GM13976 (cell line): ENCODE measurements at regions not wholly inside any gene's neighbourhood (a gene's known extent, or its start where the extent isn't known, plus 50 kb on each side); places are given as distances from the start of the nearest gene placed in this dataset.

Experiments used
- DNase-seq: peaks from one replicate; pipeline ENCODE4 v3.0.0; 2012; ENCODE audit warnings: low spot score
- CTCF ChIP-seq: IDR thresholded peaks from 2 replicates; pipeline ENCODE4 v1.5.1; 2012; ENCODE audit warnings: borderline replicate concordance, mild to moderate bottlenecking; ENCODE audit not compliant: insufficient read depth; ENCODE audit errors: extremely low read depth, missing control alignments, control extremely low read depth
- in situ Hi-C: fragments of 300-500 bp; cut with MboI; formaldehyde crosslinking; loops from one replicate; pipeline ENCODE4 v1.12.0; 2022; ENCODE audit warnings: low sequenced_read_pairs, mixed read lengths, inconsistent platforms; ENCODE audit not compliant: unreplicated experiment

DNA sequence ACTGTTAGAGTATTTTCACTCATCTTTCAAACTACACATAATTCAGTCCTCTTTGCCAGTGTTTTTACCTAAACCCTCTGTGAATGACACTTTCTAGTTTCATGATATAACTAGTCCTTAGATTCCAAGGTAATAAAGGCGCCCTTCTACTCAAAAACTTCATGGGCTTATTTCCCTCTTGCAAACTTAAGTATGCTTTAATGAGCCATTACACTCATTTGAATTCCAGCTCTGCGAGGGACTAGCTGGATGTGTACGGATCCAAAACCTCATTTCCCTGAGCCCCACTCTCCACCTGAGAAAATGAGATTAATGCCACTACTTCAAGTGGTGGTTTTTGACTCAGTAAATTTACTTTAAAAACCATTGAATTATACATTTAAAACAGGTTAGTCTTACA is 141.1 kb downstream of the NDUFA12 start:
- DNase-seq = no peak

DNA sequence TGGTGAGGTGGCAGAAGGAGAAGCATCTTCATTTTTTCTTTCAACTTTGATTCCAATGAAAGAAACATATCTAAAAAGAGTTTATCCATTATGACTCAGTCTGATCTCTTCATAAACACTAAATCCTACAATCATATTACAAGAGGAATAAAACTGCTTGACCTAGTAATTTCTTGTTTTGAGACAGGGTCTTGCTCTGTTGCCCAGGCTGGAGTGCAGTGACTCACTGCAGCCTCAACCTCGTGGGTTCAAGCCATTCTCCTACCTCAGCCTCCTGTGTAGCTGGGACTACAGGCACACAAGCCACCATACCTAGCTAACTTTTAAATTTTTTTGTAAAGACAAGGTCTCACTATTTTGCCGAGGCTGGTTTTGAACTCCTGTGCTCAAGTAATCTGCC is 147.2 kb downstream of the NDUFA12 start:
- TF ChIP-seq CTCF = no peak
- DNase-seq = no peak
- in situ Hi-C loops = no loop called here

More for the DNA sequence above, 141.1 kb downstream of the NDUFA12 start:
- in situ Hi-C loops = no loop called here
- TF ChIP-seq CTCF = no peak

GRCh38 chr12:94855853-94856252 is 147.6 kb downstream of the NDUFA12 start:
- in situ Hi-C loops = no loop called here
- no peak for TF ChIP-seq CTCF
- DNase-seq = no peak

- no peak for DNase-seq
- in situ Hi-C loops = no loop called here
- no peak for TF ChIP-seq CTCF
Observed at GRCh38 chr12:94851396-94852028, 152.0 kb downstream of the NDUFA12 start.

DNA sequence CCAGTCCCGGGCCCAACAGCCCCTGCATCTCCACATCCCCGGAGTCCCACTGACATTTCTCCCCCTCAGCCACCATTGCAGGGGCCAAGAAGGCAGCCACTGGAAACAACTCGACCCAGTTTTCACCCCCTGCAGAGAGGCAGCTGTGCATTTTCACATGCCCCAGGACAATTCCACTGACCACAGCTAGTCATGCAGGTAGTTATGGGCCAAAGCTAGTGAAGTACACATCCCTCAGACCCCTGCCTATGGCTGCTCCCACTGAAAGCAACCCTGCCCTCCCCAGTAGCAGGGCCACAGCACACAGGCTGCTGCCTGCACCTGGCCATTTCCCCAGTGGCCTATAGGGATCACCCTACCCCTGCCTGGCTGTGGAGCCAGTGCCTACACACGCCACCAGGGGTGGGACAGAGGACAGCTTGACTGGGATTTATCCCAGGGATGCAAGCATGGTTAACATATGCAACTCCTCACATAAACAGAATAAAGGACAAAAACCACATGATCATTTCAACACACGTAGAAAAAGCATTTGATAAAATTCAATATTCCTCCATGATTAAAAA is 154.0 kb downstream of the NDUFA12 start:
- DNase-seq = no peak
- TF ChIP-seq CTCF = no peak
- in situ Hi-C loops = no loop called here

- no peak for DNase-seq
- in situ Hi-C loops = no loop called here
- TF ChIP-seq CTCF = no peak
Observed at GRCh38 chr12:94848966-94849365, 154.5 kb downstream of the NDUFA12 start.

DNA sequence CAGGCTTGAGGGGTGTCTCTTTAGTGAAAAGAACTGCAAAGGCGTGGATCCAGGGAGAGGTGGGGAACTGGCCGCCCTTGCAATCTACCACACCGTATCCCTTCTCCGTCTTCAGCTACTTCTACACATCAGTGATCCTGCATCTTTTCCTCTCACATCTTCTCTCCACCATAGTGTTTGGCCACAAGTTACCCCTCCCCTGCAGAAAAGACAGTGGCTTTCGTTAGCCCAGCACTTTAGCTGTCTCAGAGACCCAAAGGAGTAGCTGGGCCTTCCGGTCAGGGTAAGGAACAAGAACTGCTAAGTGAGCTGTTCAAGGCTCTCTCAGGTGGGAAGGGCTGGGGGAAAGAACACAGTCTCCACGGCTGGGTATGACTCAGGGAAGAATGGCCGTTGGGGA is 158.4 kb downstream of the NDUFA12 start:
- DNase-seq = no peak
- no peak for TF ChIP-seq CTCF
- in situ Hi-C loops = no loop called here
